DOHH2 (cell line): ENCODE measurements at regions not wholly inside any gene's neighbourhood (a gene's known extent, or its start where the extent isn't known, plus 50 kb on each side); places are given as distances from the start of the nearest gene placed in this dataset.

Experiments used
- EZH2phosphoT487 ChIP-seq: fragments of 200-600 bp; sonication (generic); IDR thresholded peaks from 2 replicates; pipeline ENCODE4 v1.6.1; 2017; ENCODE audit warnings: borderline replicate concordance, mild to moderate bottlenecking, antibody characterized with exemption, low read length, moderate library complexity, mixed read lengths
- TF ChIP-seq, protein P1 (sequence below): fragments of 200-600 bp; sonication (generic); IDR thresholded peaks from one replicate; pipeline ENCODE4 v1.5.1; 2014; ENCODE audit warnings: antibody characterized with exemption, mild to moderate bottlenecking, low read depth, low read length; ENCODE audit not compliant: poor library complexity, severe bottlenecking

- TF ChIP-seq, protein P1, sequence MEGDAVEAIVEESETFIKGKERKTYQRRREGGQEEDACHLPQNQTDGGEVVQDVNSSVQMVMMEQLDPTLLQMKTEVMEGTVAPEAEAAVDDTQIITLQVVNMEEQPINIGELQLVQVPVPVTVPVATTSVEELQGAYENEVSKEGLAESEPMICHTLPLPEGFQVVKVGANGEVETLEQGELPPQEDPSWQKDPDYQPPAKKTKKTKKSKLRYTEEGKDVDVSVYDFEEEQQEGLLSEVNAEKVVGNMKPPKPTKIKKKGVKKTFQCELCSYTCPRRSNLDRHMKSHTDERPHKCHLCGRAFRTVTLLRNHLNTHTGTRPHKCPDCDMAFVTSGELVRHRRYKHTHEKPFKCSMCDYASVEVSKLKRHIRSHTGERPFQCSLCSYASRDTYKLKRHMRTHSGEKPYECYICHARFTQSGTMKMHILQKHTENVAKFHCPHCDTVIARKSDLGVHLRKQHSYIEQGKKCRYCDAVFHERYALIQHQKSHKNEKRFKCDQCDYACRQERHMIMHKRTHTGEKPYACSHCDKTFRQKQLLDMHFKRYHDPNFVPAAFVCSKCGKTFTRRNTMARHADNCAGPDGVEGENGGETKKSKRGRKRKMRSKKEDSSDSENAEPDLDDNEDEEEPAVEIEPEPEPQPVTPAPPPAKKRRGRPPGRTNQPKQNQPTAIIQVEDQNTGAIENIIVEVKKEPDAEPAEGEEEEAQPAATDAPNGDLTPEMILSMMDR = no peak
- no peak for TF ChIP-seq EZH2phosphoT487
Measured at GRCh38 chr5:130237721-130238120, 333.5 kb downstream of the CHSY3 start.
